GM12872 (cell line): ENCODE measurements at regions not wholly inside any gene's neighbourhood (a gene's known extent, or its start where the extent isn't known, plus 50 kb on each side); places are given as distances from the start of the nearest gene placed in this dataset.

Experiments
- TF ChIP-seq, protein P1 (sequence below): IDR thresholded peaks from 3 replicates; pipeline ENCODE4 v1.5.1; 2011; ENCODE audit warnings: low read depth, mild to moderate bottlenecking, low read length, moderate library complexity; ENCODE audit not compliant: insufficient read depth

- TF ChIP-seq, protein P1, sequence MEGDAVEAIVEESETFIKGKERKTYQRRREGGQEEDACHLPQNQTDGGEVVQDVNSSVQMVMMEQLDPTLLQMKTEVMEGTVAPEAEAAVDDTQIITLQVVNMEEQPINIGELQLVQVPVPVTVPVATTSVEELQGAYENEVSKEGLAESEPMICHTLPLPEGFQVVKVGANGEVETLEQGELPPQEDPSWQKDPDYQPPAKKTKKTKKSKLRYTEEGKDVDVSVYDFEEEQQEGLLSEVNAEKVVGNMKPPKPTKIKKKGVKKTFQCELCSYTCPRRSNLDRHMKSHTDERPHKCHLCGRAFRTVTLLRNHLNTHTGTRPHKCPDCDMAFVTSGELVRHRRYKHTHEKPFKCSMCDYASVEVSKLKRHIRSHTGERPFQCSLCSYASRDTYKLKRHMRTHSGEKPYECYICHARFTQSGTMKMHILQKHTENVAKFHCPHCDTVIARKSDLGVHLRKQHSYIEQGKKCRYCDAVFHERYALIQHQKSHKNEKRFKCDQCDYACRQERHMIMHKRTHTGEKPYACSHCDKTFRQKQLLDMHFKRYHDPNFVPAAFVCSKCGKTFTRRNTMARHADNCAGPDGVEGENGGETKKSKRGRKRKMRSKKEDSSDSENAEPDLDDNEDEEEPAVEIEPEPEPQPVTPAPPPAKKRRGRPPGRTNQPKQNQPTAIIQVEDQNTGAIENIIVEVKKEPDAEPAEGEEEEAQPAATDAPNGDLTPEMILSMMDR: no peak
These were observed 717.8 kb downstream of the EPHA7 start for GRCh38 chr6:92701425-92702096.

- TF ChIP-seq, protein P1: no peak
These were observed 718.9 kb downstream of the EPHA7 start for GRCh38 chr6:92700411-92700810.

DNA sequence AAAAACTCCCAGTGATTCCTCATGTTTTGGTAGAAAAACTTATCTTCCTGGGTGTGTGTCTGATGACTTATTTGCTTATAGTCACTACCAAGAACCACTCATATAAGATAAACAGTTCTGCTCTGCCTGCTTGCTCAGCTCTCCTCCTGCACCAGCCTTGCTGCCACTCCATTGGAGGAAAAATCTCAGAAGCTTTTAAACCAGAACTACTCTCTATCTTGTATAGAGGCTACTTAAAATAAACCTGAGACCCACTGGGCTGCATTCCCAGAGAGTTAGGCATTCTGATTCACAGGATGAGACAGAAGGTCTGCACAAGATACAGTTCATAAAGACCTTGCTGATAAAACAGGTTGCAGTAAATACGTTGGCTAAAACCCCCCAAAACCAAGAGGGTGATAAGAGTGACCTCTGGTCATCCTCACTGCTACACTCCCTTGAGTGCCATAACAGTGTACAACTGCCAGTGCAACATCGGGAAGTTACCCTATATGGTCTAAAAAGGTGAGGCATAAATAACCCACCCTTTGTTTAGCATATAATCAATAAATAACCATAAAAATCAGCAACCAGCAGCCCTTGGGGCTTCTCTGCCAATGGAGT is 728.3 kb downstream of the EPHA7 start:
- TF ChIP-seq, protein P1: no peak

- TF ChIP-seq, protein P1: no peak
These were observed 731.0 kb downstream of the EPHA7 start for GRCh38 chr6:92688342-92688741.

DNA sequence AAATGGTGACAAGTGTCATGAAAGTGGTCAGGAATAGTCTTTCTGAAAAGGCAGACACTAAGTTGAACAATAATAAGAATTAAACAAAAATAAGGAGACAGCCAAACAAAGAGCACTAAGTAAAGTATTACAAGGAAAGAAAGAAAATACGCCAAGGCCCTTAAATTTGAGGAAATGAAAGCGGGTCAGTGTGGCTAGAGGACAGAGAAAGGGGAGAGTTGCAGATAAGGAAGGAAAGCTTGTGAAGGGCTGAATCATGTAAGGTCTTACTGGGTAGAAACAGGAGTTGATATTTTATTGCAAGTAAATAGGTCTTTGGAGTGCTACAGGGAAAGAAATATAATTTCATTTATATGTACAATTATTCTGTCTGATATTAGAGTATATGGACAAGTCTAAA is 732.1 kb downstream of the EPHA7 start:
- TF ChIP-seq, protein P1: no peak

GRCh38 chr6:92684386-92684785 is 735.0 kb downstream of the EPHA7 start:
- TF ChIP-seq, protein P1: no peak

GRCh38 chr6:92683748-92684147 is 735.6 kb downstream of the EPHA7 start:
- TF ChIP-seq, protein P1: no peak
